ENCODE measurements at regions not wholly inside any gene's neighbourhood (a gene's known extent, or its start where the extent isn't known, plus 50 kb on each side); places are given as distances from the start of the nearest gene placed in this dataset.
"Not testable (repeated sequence)": the region's sequence is repeated elsewhere in the genome, so short reads cannot be mapped to it uniquely, and the experiment has no call there.

DNA sequence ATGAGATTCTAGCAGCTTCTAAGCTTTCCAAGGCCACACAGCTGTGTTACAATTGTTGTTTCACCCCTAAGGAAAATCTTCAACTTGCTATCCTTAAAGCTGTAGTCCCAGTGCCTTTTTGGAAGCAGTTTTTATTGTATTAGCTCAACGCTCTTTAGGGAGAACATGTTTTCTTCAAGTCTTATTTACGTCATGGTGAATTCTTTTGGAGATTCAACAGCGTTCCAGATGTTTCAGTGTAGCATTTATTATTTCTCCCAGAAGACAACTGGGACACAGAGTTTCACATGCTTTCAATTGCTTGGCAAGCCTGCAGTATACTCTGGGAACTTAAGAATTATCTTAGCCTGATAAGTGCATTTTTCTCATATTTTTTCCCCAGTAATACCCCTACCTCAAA is 888.3 kb downstream of the PLOD2 start:
- no peak overlapping the region for H3K4me3 ChIP-seq (ENCODE audit: insufficient read length, low read depth)
- H3K27me3 ChIP-seq (ENCODE audit: insufficient read depth, insufficient read length) = no peaks in the 10 kb centered on the region
- H3K9me3 ChIP-seq (ENCODE audit: insufficient read depth, low read length) = peaks cover 18% of the 10 kb centered on the region
- TF ChIP-seq YY1 (IDR thresholded peaks at IDR 0.05; ENCODE audit: insufficient read depth, insufficient read length) (no peak), ZNF274 (IDR thresholded peaks at IDR 0.05; ENCODE audit: low read depth, low read length) (no peak), SUZ12 (IDR thresholded peaks at IDR 0.05; ENCODE audit: extremely low read depth, insufficient read depth, insufficient read length) (no peak)
- H3K4me1 ChIP-seq (ENCODE audit: insufficient read depth, insufficient read length) = no peaks in the 10 kb centered on the region
- no peak overlapping the region for H3K9ac ChIP-seq (ENCODE audit: insufficient read length, low read depth)
- DNase-seq (ENCODE audit: low read depth, low spot score) = no peak
- H3K36me3 ChIP-seq (ENCODE audit: insufficient read depth, insufficient read length, low read length) = no peaks in the 10 kb centered on the region

DNA sequence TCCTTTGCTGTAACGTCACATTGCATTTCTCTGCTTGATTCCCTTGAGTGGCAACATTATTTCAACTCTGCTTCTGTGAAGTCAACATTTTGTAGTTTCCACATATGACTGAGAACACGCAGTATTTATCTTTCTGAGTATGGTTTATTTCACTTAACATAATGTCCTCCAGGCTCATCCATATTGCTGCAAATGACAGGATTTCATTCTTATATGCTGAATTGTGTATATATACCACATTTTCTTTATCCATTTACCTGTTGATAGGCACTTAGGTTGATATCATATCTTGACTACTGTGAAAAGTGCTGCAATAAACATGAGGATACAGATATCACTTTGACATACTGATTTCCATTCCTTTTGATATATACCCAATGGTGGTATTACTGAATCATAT is 878.5 kb downstream of the PLOD2 start:
- Histone ChIP-seq H3K4me1 (ENCODE audit: insufficient read depth, insufficient read length) (no peaks in the 10 kb centered on the region), H3K9ac (ENCODE audit: insufficient read length, low read depth) (no peak overlapping the region), H3K27me3 (ENCODE audit: insufficient read depth, insufficient read length) (no peaks in the 10 kb centered on the region), H3K4me3 (ENCODE audit: insufficient read length, low read depth) (no peak overlapping the region), H3K9me3 (ENCODE audit: insufficient read depth, low read length) (no peaks in the 10 kb centered on the region; the same call in 1 of the 2 replicates), H3K36me3 (ENCODE audit: insufficient read depth, insufficient read length, low read length) (no peaks in the 10 kb centered on the region)
- DNase-seq (ENCODE audit: low read depth, low spot score) = no peak
- no peak for TF ChIP-seq SUZ12 (IDR thresholded peaks at IDR 0.05; ENCODE audit: extremely low read depth, insufficient read depth, insufficient read length)
- no peak for TF ChIP-seq YY1 (IDR thresholded peaks at IDR 0.05; ENCODE audit: insufficient read depth, insufficient read length)
- TF ChIP-seq ZNF274 (IDR thresholded peaks at IDR 0.05; ENCODE audit: low read depth, low read length) = no peak

DNA sequence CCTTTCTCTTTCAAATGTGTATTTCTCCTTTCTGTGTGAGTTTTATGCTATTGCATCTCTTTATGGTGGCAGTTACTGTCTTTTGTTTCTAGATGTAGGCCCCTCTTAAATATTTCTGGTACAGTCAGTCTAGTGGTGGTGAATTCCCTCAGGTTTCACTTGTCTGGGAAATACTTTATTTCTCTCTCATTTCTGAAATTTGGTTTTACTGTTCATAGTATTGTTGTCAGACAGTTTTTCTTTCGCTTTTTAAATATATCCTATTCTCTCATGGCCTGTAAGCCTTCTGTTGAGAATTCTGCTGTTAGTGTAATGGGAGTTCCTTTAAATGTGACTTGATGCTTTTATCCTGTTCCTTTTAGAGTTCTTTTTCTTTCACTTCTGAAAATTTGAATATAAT is 874.0 kb downstream of the PLOD2 start:
- TF ChIP-seq YY1 (IDR thresholded peaks at IDR 0.05; ENCODE audit: insufficient read depth, insufficient read length) (no peak), ZNF274 (IDR thresholded peaks at IDR 0.05; ENCODE audit: low read depth, low read length) (no peak), SUZ12 (IDR thresholded peaks at IDR 0.05; ENCODE audit: extremely low read depth, insufficient read depth, insufficient read length) (no peak)
- Histone ChIP-seq H3K4me1 (ENCODE audit: insufficient read depth, insufficient read length) (no peaks in the 10 kb centered on the region), H3K9ac (ENCODE audit: insufficient read length, low read depth) (no peak overlapping the region), H3K4me3 (ENCODE audit: insufficient read length, low read depth) (no peak overlapping the region), H3K36me3 (ENCODE audit: insufficient read depth, insufficient read length, low read length) (no peaks in the 10 kb centered on the region), H3K9me3 (ENCODE audit: insufficient read depth, low read length) (no peaks in the 10 kb centered on the region), H3K27me3 (ENCODE audit: insufficient read depth, insufficient read length) (no peaks in the 10 kb centered on the region)
- DNase-seq (ENCODE audit: low read depth, low spot score) = no peak

DNA sequence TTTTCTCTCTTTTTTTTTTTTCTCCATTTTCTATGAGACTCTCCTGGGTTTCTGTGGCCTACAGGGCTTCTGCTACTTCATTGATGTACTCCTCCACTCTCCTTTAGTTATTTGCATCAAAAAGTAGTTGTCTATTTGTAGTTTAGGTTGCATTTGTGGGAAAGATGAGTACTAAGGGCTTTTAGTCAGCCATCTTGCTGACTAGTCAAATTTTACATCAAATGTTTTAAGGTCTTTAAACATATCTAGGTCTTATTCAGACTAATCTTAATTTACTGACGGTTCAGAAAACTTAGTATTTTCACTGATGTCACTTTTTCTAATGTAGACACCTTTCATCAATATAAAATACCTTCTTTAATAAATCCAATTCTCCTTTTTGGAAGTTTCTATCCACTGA is 871.0 kb downstream of the PLOD2 start:
- no peaks in the 10 kb centered on the region for H3K9me3 ChIP-seq (ENCODE audit: insufficient read depth, low read length)
- no peak for TF ChIP-seq SUZ12 (IDR thresholded peaks at IDR 0.05; ENCODE audit: extremely low read depth, insufficient read depth, insufficient read length)
- no peak for TF ChIP-seq ZNF274 (IDR thresholded peaks at IDR 0.05; ENCODE audit: low read depth, low read length)
- TF ChIP-seq YY1 (IDR thresholded peaks at IDR 0.05; ENCODE audit: insufficient read depth, insufficient read length) = no peak

DNA sequence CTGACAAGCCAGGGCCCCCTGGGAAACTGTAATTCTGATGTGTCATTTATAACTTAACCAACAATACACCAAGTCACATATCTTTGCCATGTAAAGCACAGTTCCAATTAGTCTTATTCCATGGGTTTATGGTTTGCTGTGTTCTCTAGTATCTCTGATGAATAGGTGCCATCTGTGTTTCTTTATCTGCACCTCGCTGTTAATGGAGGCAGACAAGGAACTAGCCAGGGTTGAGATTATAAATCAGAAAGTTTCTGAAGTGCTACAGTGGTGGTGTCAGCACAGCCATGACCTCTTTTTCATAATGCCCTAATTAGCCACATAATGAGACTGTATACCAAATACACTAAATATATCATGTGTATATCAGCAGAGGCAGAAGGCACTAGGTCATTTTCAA is 866.4 kb downstream of the PLOD2 start:
- Histone ChIP-seq H3K9ac (ENCODE audit: insufficient read length, low read depth) (no peak overlapping the region), H3K27me3 (ENCODE audit: insufficient read depth, insufficient read length) (no peaks in the 10 kb centered on the region), H3K4me1 (ENCODE audit: insufficient read depth, insufficient read length) (no peaks in the 10 kb centered on the region), H3K9me3 (ENCODE audit: insufficient read depth, low read length) (no peaks in the 10 kb centered on the region), H3K4me3 (ENCODE audit: insufficient read length, low read depth) (no peak overlapping the region), H3K36me3 (ENCODE audit: insufficient read depth, insufficient read length, low read length) (no peaks in the 10 kb centered on the region)
- TF ChIP-seq YY1 (IDR thresholded peaks at IDR 0.05; ENCODE audit: insufficient read depth, insufficient read length) = no peak
- TF ChIP-seq SUZ12 (IDR thresholded peaks at IDR 0.05; ENCODE audit: extremely low read depth, insufficient read depth, insufficient read length) = no peak
- TF ChIP-seq ZNF274 (IDR thresholded peaks at IDR 0.05; ENCODE audit: low read depth, low read length) = no peak
- DNase-seq (ENCODE audit: low read depth, low spot score) = no peak

More for the DNA sequence above, 871.0 kb downstream of the PLOD2 start:
- no peak overlapping the region for H3K9ac ChIP-seq (ENCODE audit: insufficient read length, low read depth)
- H3K4me1 ChIP-seq (ENCODE audit: insufficient read depth, insufficient read length) = no peaks in the 10 kb centered on the region
- H3K4me3 ChIP-seq (ENCODE audit: insufficient read length, low read depth) = no peak overlapping the region
- no peaks in the 10 kb centered on the region for H3K27me3 ChIP-seq (ENCODE audit: insufficient read depth, insufficient read length)
- DNase-seq (ENCODE audit: low read depth, low spot score) = no peak
- no peaks in the 10 kb centered on the region for H3K36me3 ChIP-seq (ENCODE audit: insufficient read depth, insufficient read length, low read length)

DNA sequence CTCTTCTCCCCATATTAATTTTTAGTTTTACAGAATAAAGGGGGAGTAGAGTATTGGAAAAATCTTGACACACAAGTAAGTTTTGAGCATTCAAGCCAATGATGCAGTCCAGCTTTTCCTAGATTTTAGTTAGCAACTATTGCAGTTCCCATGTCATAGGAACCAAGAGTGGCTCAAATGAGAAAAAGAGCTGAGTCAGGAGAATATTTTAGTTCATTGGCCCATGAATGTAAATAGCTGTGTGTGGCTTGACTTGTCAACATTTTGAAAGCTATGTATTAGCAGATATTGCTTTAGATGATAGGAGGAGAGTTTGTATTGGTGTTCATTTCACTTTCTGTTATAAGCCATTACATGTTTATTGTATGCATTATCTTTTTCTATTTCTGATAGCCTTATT is 853.7 kb downstream of the PLOD2 start:
- Histone ChIP-seq H3K9me3 (ENCODE audit: insufficient read depth, low read length) (no peaks in the 10 kb centered on the region), H3K9ac (ENCODE audit: insufficient read length, low read depth) (no peak overlapping the region), H3K27me3 (ENCODE audit: insufficient read depth, insufficient read length) (no peaks in the 10 kb centered on the region), H3K4me1 (ENCODE audit: insufficient read depth, insufficient read length) (no peaks in the 10 kb centered on the region), H3K36me3 (ENCODE audit: insufficient read depth, insufficient read length, low read length) (no peaks in the 10 kb centered on the region), H3K4me3 (ENCODE audit: insufficient read length, low read depth) (no peak overlapping the region)
- no peak for DNase-seq (ENCODE audit: low read depth, low spot score)
- TF ChIP-seq SUZ12 (IDR thresholded peaks at IDR 0.05; ENCODE audit: extremely low read depth, insufficient read depth, insufficient read length) (no peak), ZNF274 (IDR thresholded peaks at IDR 0.05; ENCODE audit: low read depth, low read length) (no peak), YY1 (IDR thresholded peaks at IDR 0.05; ENCODE audit: insufficient read depth, insufficient read length) (no peak)

DNA sequence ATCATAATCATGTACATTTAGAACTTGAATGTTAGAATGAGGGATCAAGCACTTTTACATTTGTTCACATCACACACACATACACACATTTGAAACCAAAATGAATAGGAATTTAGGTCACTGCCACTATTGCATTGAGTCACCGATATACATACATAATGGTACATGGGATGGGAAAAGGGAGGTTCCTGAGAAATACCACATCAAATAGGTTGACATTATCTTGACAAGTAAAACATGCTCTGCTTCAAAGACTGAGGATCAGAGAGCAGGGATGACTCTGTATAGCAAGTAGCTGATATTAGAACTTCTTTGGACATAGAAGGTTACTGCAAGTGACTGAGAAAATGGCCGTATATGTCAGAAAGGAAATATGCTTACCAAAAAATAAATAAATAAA is 847.2 kb downstream of the PLOD2 start:
- H3K9ac ChIP-seq (ENCODE audit: insufficient read length, low read depth) = no peak overlapping the region
- DNase-seq (ENCODE audit: low read depth, low spot score) = no peak
- H3K36me3 ChIP-seq (ENCODE audit: insufficient read depth, insufficient read length, low read length) = no peaks in the 10 kb centered on the region
- H3K4me3 ChIP-seq (ENCODE audit: insufficient read length, low read depth) = no peak overlapping the region
- TF ChIP-seq SUZ12 (IDR thresholded peaks at IDR 0.05; ENCODE audit: extremely low read depth, insufficient read depth, insufficient read length) (no peak), YY1 (IDR thresholded peaks at IDR 0.05; ENCODE audit: insufficient read depth, insufficient read length) (no peak), ZNF274 (IDR thresholded peaks at IDR 0.05; ENCODE audit: low read depth, low read length) (no peak)
- no peaks in the 10 kb centered on the region for H3K9me3 ChIP-seq (ENCODE audit: insufficient read depth, low read length)
- no peaks in the 10 kb centered on the region for H3K27me3 ChIP-seq (ENCODE audit: insufficient read depth, insufficient read length)
- H3K4me1 ChIP-seq (ENCODE audit: insufficient read depth, insufficient read length) = no peaks in the 10 kb centered on the region

DNA sequence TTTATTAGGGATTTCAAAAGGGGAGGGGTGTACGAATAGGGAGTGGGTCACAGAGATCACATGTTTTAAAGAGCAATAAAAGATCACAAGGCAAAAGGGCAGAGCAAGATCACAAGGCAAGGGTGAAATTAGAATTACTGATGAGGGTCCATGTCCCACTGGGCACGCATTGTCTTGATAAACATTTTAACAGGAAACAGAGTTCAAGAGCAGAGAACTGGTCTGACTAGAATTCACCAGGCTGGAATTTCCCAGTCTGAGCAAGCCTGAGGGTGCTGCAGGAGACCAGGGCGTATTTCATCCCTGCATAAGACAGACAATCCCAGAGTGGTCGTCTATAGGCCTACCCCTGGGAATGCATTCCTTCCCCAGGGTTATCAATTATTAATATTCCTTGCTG is 844.7 kb downstream of the PLOD2 start:
- not testable (repeated sequence) for H3K9ac ChIP-seq (ENCODE audit: insufficient read length, low read depth); H3K4me3 ChIP-seq (ENCODE audit: insufficient read length, low read depth); H3K27me3 ChIP-seq (ENCODE audit: insufficient read depth, insufficient read length); H3K9me3 ChIP-seq (ENCODE audit: insufficient read depth, low read length); H3K4me1 ChIP-seq (ENCODE audit: insufficient read depth, insufficient read length); H3K36me3 ChIP-seq (ENCODE audit: insufficient read depth, insufficient read length, low read length)
- peak; percentile 30 for DNase-seq (ENCODE audit: low read depth, low spot score)

Data from NT2/D1 (cell line).